Activated CD4-positive, alpha-beta T cell treated with anti-CD3 and anti-CD28 coated beads, Interleukin-2, amount 50 U/mL, for 24 hours (primary cell): ENCODE measurements at regions not wholly inside any gene's neighbourhood (a gene's known extent, or its start where the extent isn't known, plus 50 kb on each side); places are given as distances from the start of the nearest gene placed in this dataset.

ENCODE experiments used
- DNase-seq, 2 donors: peaks; one replicate each; pipeline ENCODE4 v3.0.0-alpha.2; 2020; ENCODE audit warnings: low read depth in 1 of 2, low spot score in 1 of 2

- DNase-seq, result no peak
These were observed 507.4 kb upstream of the PKDCC start for GRCh38 chr2:41540272-41540998.

GRCh38 chr2:41543726-41544125 is 504.1 kb upstream of the PKDCC start:
- DNase-seq, result no peak

- DNase-seq, result no peak
These were observed 503.1 kb upstream of the PKDCC start for GRCh38 chr2:41544709-41545108.

GRCh38 chr2:41546031-41546430 is 501.8 kb upstream of the PKDCC start:
- no peak for DNase-seq

GRCh38 chr2:41568648-41569047 is 479.2 kb upstream of the PKDCC start:
- DNase-seq, result no peak

- no peak for DNase-seq
These were observed 475.7 kb upstream of the PKDCC start for GRCh38 chr2:41572154-41572553.

- DNase-seq, result no peak
These were observed 471.4 kb upstream of the PKDCC start for GRCh38 chr2:41576423-41576822.

- DNase-seq, result no peak
These were observed 468.0 kb upstream of the PKDCC start for GRCh38 chr2:41579806-41580205.

GRCh38 chr2:41580806-41581205 is 467.0 kb upstream of the PKDCC start:
- DNase-seq, result no peak

GRCh38 chr2:41595240-41595639 is 452.6 kb upstream of the PKDCC start:
- DNase-seq, result no peak

- no peak for DNase-seq
These were observed 450.1 kb upstream of the PKDCC start for GRCh38 chr2:41597680-41598079.

GRCh38 chr2:41598161-41598894 is 449.5 kb upstream of the PKDCC start:
- no peak for DNase-seq

- no peak for DNase-seq
These were observed 447.4 kb upstream of the PKDCC start for GRCh38 chr2:41600460-41600859.

- DNase-seq, result no peak
These were observed 445.5 kb upstream of the PKDCC start for GRCh38 chr2:41602341-41602740.

- no peak for DNase-seq
These were observed 442.5 kb upstream of the PKDCC start for GRCh38 chr2:41605311-41605710.

- no peak for DNase-seq
These were observed 441.9 kb upstream of the PKDCC start for GRCh38 chr2:41605914-41606313.

GRCh38 chr2:41610501-41611190 is 437.2 kb upstream of the PKDCC start:
- DNase-seq, result no peak

GRCh38 chr2:41618754-41619153 is 429.1 kb upstream of the PKDCC start:
- DNase-seq, result no peak

GRCh38 chr2:41621095-41621494 is 426.7 kb upstream of the PKDCC start:
- DNase-seq, result no peak

GRCh38 chr2:41621563-41621962 is 426.3 kb upstream of the PKDCC start:
- DNase-seq, result no peak

- DNase-seq, result no peak
These were observed 425.5 kb upstream of the PKDCC start for GRCh38 chr2:41622301-41622700.

- no peak for DNase-seq
These were observed 420.9 kb upstream of the PKDCC start for GRCh38 chr2:41626936-41627335.
